Fibroblast of peridontal ligament (primary cell): ENCODE measurements at regions not wholly inside any gene's neighbourhood (a gene's known extent, or its start where the extent isn't known, plus 50 kb on each side); places are given as distances from the start of the nearest gene placed in this dataset.

Experiments
- DNase-seq: peaks from one replicate; pipeline ENCODE4 v3.0.0-alpha.2; 2010; ENCODE audit errors: extremely low read depth

DNA sequence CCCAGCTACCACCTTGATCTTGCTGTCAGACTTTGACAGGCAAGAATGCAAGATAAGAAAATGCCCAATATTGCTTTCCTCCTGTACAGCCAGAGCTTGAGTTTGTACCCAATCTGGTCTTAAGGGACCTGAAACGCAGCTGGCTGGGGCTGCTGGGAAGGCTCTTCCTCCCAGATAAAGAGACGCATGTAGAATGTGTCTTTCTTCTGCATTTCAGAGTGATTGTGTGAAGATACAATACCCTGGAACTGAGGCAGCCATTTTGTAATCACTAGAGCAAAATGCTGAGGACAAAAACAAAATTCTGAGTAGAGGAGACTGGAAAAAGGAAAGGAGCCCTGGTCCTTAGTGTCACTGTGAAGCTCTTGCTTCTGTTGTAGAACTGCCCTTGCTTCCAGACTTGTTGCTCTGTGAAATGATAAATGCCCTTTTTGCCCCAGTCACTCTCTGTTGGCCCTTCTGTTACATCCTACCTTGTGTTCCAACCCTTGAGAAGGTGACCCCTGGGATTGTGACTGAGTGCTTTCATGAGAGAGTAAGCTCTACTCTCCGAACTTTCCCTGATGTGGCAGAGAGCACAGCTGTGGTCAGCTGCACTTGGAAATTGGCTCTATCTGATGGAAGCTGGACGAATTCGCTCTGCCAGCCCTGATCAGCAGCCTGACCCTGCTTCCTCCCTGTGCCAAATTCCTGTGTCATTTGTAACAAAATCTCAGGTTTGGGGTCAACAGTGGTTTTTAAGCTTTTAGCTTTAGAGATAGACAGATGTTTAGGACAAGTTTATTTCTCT lies 137.4 kb upstream of the RBMS1 start:
- DNase-seq, result peak; percentile 41

DNA sequence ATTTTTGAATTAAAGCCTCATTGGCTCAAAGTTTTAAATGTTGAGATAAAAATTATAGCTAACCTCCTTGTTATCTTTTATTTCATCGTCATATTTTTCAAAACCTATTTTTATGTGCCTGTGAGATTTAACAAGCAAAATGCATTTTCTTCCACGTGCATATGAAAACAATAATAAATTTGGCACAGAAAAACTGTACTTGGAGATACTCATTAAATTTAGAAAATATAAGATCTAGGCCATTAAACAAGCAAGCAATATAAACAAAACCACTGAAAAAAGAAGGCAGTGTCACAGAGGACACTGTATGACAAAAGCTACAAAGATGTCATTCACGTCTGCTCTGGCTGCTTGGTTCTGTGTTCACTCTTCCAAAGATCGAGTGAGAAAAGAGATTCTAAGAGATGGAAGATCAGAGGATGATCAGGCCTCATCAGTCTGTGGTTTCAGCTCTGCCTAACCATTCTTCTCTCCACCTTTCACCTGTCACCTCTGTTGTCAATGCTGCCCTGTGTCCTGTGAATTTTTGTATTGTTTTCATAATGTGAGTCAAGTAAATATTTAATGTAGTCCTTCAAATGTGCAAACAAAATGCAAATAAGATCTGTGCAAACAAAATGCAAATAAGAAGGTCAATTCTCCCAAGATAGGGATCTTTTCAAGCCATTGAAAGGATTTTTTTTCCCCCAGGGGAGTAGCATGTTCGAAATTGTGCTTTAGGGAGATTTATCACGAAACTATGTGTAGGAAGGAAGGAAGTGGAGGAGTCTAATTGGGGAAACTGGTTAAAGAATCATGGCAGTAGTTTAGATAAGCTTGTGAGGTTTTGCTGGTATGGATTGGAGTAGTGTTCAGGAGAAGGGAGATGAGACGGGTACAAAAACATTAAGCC lies 138.7 kb upstream of the RBMS1 start:
- no peak for DNase-seq

DNA sequence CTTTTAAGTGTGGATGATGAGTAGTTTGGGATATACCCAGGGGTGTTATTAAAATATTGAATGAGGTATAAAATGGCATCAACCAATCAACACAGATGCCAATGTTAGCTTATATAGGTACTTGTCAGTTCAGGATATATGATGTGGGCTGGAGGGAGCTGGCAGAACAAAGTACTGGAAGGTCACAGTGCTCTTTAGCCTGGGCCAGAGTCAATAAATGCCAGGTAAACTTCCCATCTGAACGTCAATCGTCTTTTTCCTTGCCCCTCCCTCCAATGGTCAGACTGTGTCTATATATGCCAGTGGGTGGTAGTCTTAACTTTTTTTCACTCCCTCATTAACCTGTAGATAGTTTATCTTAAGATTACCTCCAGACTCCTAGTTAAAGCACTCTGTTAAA lies 140.8 kb upstream of the RBMS1 start:
- DNase-seq, result no peak

DNA sequence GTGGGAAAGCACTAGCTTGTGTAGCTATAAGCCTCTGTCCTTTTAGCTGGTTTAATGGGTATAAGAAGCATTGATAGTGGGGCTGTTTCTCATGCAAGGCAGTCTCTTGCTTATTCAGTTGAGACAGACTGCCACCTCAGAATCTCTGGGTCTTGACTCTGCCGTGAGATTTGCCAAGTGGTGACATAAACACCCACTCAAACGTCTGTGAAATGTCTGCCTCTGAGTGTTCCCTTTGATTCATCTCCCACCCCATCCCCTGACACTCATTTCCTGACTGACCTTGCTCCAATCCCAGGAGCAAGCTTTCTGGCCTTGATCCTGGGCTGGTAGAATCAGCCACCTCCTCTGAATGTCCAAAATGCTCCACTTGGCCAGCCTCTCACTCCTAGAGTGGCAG lies 141.9 kb upstream of the RBMS1 start:
- peak; percentile 47 for DNase-seq

DNA sequence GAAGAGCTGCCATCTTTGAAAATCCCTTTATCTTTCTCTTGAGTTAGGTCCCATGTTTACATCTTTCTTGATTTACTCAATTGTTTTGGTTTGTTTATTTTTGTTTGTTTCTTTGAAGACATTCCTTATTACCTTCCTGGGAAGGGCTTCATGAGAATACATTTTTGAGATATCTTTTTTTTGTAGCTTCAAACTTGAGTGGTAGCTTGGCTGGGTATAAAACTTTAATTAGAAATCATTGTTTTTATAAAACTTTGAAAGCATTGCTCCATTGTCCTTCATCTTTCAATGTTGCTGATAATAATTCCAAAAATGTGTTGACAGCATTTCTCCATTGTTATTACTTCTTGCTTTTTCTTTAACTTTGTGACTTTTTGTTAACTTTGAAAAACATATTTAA lies 145.9 kb upstream of the RBMS1 start:
- no peak for DNase-seq

DNA sequence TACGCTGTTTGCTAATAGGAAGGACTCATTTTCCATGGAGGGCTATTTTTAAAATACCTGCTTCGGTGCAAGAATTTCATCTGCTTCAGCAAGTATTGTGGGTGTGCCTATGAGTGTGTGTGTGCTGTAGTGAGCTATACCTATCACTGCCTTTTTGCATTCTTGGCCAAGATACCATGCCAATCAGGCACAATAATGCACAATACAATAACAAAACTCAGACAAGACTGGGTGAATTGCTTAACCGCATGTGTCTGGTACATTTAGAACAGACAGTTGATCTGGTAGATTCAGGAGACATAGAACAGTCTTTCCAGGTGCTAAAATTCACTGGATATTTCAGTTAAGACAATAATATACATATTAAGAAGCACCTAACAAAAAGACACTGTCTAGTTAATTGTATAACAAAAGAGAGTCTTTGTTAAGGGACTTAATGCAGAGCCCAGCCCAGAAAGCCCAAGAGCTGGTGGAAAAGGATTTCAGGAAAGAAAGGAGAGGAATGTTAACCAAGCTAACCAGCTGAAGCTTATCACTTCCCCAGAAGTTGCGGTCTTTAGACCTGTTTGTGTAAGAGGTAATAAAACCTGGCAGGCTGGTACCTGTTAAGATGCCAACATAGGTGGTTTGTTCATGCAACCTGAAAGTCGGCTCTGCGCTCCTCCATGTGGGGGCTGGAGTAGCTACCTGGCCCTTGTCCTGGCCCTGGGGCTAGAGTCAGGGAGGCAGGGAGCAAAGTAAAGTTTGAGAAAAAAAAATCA lies 153.3 kb upstream of the RBMS1 start:
- no peak for DNase-seq

DNA sequence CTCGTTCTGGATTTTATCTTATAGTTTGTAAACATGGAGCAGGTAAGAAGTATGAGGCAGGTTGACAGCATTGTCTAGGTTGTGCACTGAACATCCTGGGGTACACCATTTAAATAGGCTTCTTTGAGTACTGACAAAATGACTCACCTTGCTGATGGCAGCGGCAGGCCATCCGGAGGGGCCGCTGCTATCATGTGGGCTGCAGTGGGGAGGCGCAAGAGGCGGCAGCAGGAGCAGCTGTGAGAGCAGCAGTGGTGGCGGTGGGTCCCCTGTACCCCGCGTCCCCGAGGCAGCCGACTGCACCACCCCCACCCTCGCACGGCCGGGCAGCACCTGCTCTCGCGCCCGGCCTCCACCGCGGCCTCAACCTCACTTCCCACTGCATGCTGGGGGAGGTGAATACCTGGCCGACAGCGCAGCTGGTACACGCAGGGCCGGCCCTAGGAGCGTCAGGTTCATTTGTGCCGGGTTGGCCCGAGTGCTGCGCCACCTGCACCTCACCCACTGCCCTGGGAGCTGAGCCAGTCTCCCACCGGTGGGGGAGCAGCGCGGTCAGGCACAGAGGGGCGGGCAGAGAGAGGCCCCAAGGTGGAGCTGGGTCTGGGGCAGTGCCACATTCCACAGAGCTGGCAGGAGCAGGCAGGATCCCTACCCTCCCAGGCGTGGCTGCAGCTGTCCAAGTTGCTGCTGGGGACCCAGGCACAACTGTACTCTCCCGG lies 154.5 kb upstream of the RBMS1 start:
- no peak for DNase-seq

DNA sequence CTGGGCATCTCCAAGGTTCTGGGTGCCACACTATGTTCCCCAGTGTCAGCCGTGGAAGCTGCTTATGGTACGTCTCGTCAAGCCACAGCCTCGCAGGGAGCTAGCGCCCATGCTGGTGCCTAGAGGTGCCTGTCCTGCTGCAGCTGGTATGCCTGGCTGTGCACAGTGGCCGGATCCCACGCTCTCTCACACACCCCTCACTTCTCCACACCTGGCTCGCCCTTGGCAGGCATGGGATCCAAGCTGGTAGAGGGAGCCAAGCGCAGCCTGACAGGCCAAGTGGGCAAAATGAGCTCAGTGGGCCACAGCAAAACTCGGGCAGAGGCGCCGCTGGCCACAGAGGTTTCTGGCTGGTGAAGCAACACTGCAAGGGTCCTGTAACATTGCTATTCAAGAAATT lies 156.1 kb upstream of the RBMS1 start:
- no peak for DNase-seq

DNA sequence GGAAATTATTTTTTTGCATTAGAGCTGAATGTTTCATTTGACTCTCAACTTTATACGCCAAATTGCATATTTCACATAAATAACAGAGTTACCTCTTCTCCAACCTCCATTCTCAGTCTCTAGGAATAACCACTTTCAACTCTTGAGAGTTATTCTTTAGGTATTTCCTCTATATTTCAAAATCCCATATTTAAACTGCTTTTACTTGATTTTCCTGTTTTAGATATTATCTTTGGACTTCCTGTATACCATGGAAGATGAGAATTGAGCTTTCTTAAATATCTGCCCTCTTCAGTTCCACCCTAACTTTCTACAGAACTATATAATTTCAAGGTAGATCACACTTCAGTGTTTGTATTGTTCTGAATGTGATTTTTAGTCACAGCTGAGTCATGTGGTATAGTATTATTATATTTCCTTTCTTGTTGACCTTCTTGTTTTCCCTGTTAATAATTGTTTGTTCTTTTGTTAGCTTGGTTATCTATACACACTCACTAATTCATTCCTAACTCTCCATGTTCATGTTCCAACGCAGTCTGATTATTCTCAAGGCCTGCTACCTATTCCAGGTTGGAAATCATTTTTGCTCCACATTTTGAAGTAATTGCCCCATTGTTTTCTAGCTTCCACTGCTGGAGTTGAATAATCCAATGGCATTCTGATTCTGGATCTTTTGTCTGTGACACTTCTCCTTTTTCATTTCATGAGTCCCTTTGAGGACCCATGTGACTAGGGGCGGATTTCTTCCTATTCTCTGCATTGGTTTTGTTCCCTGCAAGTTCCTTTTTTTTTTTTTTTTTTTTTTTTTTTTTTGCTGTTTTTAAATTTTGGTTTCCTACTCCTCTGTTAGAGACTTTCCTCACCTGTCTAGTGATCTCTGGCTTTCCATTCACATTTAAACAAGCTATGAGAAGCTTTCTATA lies 156.8 kb upstream of the RBMS1 start:
- DNase-seq, result no peak

DNA sequence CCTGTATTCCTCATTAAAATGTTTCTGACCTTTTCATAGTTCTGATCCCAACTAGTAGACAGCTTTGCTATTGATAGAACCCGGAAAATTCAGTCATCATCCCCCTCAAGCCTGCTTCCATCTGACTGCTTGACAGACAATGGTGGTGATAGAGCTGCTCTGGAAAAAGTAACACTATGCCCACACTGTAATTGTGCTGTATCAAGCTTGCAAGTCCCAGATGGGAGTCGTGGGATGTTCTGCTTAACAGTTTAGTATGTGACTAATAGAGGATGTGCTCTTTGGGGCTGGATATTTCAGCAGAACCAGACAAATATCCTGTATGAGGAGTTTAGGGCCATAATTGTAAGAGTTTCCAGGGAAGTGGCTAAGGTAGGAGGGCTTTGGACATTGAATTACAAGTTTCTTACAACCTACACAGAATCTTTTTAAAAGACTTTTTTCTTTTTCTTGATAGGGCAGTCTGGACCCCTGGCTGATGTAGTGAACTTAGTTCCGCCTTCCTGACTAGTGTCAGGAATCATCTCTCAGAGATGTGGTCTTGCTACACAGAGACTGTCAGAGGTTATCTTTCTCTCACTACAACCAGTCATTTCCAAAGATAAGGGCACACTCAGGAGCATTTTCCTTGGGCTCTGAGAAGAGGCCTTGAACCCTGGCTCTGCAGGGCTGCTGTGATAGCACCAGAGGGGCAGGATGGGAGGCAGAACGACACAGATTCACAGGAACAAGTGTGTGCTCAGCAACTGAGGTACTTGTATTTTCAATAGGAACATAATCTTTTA lies 158.0 kb upstream of the RBMS1 start:
- DNase-seq, result peak; percentile 44

DNA sequence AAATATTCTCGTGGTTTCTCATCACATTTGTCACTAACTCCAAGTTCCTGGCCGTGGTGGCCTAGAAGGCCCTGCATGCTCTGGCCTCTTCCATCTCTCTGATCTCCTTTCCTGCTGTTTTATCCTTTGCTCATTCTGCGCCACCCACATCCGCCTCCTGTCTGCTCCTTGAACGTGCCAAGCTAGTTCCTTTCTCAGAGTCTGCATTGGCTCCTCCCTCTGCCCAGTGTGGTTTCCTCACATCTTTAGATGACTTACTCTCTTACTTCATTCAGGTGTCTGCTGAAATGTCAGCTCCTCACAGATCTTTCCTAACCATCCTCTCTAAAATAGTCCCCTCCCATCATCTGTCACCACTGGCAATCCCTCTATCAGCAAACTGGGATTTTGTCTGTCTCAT lies 158.6 kb upstream of the RBMS1 start:
- no peak for DNase-seq

DNA sequence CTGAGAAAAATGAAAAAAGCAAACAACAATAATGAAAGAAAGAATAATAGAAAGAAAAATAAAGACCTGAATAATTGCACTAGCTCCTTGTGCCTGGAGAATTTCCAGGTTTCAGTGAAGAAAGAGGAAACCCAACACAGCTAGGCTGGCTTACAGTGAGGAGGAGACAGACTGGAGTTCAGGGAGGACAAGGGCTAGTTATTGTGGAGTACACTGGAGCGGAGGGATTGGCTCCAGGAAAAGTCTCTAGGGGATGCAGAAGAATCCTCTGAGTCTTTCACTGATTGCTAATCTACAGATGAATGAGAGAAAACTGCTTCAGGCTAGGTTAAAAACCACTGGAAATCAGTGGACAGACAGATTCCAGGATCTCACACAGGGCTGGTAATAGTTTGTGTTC lies 163.6 kb upstream of the RBMS1 start:
- DNase-seq, result peak; percentile 88

DNA sequence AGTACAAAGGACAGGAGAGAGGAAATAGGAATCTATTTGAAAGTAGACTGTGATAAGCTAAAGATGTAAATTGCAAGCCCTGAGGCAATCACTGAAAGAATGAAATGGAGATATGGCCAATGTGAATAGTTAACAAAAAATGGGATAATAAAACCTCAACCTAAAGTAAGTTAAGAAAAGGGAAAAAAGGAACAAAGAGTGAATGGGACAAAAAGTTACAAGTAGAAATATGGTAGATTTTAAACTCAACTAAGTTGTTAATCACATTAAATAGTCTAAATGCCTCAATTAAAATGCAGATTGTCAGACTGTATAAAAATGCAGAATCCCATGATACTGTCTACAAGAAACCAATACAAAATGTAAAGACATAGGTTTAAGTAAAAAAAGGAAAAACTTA lies 165.2 kb upstream of the RBMS1 start:
- no peak for DNase-seq

DNA sequence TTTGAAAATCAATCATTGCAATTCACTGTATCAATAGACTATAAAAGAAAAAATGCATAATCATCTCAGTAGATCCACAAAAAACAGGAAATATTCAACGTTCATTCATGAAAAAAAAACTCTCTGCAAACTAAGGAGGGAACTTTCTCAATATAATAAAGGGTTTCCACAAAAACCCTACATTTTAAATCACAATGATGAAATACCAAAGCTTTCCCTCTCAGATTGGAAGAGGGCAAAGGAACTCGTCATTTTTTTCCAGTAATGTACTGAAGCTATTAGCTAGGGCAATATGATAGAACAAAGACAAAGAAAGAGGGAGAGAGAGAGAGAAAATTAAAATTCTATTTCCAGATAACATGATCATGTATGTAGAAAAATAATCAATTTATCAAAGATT lies 167.1 kb upstream of the RBMS1 start:
- no peak for DNase-seq

DNA sequence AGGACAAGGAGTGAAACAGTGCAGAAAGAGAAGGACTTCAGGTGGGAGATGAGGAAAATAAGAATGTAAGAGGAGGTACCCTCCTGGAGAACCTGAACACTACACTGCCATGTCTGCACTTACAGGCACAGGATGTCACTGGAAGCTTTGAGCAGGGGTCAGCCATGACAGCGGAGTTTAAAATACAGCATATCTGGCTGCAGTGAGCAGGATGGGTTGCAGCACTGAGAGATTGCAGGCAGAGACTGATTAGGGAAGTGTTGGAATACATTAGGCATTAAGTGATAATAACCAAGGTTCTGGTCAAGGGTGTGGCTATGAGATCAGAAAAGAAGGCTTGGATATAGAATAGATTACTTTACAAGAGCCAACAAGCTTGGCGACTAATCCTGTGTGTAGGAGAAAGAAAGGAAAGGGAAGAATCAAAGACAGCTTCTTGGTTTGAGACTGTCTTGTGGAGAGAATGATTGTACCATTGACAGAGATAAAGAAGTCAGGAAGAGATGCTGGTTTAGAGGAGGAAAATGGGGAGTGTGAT lies 171.1 kb upstream of the RBMS1 start:
- no peak for DNase-seq

DNA sequence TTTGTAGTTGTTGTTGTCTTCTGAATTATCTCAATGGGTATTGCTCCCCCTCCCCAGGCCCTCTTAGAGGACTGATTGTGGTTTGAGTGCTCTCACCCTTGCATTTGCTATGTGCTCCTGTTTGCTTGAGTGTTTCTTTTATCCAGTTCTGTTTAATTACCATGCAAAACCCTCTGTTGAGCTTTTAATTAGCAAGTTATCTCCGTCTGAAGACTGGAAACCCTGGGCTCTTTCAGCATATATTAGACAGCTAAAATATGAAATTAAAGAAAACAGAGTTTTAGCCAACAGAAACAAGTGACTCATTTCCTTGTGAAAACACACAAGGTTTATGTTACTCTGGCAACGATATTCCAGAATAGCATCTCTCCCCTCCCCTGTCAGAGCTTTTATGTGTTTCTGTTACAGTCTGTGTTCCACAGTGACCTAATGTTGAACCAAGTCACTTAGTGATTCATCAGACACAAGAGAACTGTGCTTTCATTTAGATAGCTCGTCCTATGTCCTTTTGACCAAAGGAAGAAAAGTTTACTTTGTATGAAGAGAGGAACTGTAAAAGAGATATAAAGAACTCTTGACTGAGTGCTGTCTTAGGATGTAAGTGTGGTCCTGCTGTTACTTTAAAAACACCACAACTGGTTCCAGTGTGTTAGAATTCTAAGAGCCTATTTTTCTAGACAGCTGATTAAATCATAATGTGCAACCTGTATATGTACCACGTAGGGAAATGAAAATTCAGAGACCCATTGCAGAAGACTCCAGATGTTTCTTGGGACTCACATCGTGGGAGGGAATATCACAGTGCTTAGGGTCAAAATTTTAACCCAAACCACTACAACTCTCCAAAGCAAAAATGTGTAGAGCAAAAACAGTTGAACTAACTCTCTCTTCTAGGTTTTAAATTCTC lies 172.8 kb upstream of the RBMS1 start:
- peak; percentile 99 for DNase-seq

DNA sequence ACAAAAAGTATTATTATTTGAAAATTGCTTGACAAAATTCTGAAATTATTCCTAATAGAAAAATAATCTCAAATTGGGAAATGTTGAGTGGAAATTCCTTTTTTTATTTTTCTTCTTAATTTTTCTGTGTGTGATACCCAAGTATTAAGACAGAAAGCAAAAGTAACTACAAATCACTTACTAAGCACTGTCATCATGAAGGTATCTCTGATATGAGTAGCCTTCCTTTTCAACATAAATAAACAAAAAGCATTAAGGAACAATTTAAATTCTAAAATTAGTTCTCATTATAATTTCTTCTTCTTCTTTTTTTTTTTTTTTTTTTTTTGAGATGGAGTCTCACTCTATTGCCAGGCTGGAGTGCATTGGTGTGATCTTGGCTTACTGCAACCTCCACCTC lies 174.2 kb upstream of the RBMS1 start:
- DNase-seq, result peak; percentile 23

DNA sequence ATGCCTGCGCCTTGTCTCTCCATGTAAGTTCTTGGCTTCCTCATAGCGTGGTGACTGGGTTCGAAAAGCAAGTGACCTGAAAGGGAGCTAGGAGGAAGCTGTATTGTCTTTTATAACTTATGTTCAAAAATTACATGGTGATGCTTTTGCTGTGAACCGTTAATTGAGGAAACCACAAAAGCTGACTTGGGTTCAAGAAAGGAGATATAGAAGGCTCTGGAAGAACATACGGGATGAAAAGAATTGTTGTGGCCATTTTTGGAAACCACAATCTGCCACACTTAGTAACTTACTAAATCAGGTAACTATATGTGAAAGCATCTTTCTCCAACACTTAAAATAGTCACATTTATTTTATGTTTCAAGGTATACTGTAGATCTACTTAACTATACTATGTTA lies 177.0 kb upstream of the RBMS1 start:
- DNase-seq, result no peak

DNA sequence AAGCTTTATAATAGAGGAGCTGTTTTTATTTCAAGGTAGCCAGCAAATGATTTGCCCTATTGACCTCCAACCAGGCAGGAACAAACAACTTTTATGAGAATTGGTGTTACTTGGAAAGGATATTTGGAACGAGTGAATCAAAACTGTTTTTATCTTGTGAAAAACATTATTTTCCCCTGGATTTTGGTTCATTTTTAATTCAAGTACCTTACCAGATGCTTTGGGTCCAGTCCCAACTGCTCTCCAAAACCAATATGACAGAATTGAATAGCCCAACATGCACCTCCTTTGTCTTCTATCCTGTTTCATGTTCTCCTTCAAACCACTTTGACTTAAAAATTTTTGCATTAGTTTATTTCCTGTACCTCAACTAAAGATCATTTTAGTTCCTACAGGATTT lies 178.6 kb upstream of the RBMS1 start:
- no peak for DNase-seq
